ENCODE measurements at regions not wholly inside any gene's neighbourhood (a gene's known extent, or its start where the extent isn't known, plus 50 kb on each side); places are given as distances from the start of the nearest gene placed in this dataset.

GRCh38 chr2:221215487-221215886, 356.6 kb downstream of the EPHA4 start:
- Histone ChIP-seq H3K36me3 (no peaks in the 10 kb centered on the region), H3K4me3 (no peak overlapping the region), H3K4me1 (no peaks in the 10 kb centered on the region), H3K27me3 (ENCODE audit: low read depth) (no peaks in the 10 kb centered on the region), H3K27ac (replicated peaks) (no peak overlapping the region), H3K9me3 (replicated peaks) (no peaks in the 10 kb centered on the region)
- intact Hi-C loops (cut with micrococcal nuclease), result no loop called here
- TF ChIP-seq, protein P1, sequence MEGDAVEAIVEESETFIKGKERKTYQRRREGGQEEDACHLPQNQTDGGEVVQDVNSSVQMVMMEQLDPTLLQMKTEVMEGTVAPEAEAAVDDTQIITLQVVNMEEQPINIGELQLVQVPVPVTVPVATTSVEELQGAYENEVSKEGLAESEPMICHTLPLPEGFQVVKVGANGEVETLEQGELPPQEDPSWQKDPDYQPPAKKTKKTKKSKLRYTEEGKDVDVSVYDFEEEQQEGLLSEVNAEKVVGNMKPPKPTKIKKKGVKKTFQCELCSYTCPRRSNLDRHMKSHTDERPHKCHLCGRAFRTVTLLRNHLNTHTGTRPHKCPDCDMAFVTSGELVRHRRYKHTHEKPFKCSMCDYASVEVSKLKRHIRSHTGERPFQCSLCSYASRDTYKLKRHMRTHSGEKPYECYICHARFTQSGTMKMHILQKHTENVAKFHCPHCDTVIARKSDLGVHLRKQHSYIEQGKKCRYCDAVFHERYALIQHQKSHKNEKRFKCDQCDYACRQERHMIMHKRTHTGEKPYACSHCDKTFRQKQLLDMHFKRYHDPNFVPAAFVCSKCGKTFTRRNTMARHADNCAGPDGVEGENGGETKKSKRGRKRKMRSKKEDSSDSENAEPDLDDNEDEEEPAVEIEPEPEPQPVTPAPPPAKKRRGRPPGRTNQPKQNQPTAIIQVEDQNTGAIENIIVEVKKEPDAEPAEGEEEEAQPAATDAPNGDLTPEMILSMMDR (IDR thresholded peaks at IDR 0.05; ENCODE audit: borderline replicate concordance), result no peak
- DNase-seq, result no peak

DNA sequence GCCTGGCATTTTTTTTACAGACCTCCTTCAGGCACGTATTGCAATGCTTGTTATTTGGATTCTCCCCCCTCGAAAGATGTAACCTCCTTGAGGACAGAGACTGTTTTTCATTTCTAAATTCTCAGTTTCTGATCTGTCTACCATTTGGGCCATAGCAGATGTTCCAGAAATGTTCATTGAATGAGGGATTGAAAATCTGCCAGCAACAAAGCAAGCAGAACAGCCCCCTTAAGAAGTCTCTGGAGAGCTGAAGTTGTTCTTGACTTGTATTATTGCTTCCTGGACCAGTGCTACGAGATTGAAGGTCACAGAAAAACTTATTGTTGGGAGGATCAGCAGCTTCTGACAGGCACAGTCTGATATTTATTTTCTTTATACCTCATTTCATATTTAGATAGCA, 355.5 kb downstream of the EPHA4 start:
- no peak overlapping the region for H3K4me3 ChIP-seq
- no peak overlapping the region for H3K27ac ChIP-seq (replicated peaks)
- no peaks in the 10 kb centered on the region for H3K27me3 ChIP-seq (ENCODE audit: low read depth)
- intact Hi-C loops (cut with micrococcal nuclease), result no loop called here
- no peak for DNase-seq
- TF ChIP-seq, protein P1 (IDR thresholded peaks at IDR 0.05; ENCODE audit: borderline replicate concordance), result no peak
- H3K36me3 ChIP-seq, result no peaks in the 10 kb centered on the region
- no peaks in the 10 kb centered on the region for H3K4me1 ChIP-seq
- H3K9me3 ChIP-seq (replicated peaks), result no peaks in the 10 kb centered on the region

DNA sequence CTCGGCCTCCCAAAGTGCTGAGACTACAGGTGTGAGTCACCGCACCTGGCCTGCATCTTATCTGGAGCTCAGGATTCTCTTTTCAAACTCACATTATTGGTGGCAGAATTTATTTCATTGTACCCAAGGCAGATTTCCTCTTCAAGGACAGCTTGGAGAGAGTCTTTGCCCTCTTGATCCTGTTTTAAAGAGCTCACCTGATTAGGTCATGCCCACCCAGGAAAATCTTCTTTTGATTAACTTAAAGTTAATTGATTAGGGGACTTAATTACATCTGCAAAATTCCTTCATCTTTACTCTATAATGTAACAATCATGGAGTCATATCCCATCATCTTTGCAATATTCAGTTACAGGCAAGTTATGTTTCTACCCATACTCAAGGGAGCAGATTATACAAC, 346.4 kb downstream of the EPHA4 start:
- intact Hi-C loops (cut with micrococcal nuclease), result no loop called here
- H3K9me3 ChIP-seq (replicated peaks), result no peaks in the 10 kb centered on the region
- H3K4me1 ChIP-seq, result peaks cover 23% of the 10 kb centered on the region
- TF ChIP-seq, protein P1 (IDR thresholded peaks at IDR 0.05; ENCODE audit: borderline replicate concordance), result no peak
- no peaks in the 10 kb centered on the region for H3K36me3 ChIP-seq
- no peak overlapping the region for H3K27ac ChIP-seq (replicated peaks)
- H3K27me3 ChIP-seq (ENCODE audit: low read depth), result no peaks in the 10 kb centered on the region
- no peak overlapping the region for H3K4me3 ChIP-seq
- DNase-seq, result no peak

DNA sequence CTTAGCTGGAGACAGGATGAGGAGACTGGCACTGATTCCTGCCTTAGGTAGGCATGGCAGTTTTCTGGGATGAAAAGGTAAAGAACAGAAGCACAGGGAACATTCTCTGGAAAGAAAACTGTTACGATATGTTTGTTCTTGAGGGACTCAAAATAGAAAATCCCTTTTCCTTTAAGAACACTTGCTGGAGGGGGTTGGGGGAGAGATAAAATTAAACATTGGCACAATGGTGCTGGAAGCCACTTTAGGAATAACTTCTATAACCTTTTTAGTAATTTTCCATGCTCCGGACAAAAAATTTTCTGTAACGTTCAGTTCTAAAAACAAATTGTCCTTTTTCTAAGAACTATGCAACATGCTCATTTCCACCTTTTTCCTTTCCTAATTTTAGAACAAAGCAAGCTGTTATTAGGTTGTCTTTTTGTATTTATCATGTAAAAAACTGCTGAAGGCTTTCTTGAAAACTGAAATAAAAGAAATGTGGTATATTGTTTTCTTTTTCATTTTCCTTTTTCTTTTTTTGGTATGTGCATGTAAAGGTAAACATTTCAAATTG, 343.8 kb downstream of the EPHA4 start:
- H3K36me3 ChIP-seq, result no peaks in the 10 kb centered on the region
- H3K9me3 ChIP-seq (replicated peaks), result no peaks in the 10 kb centered on the region
- TF ChIP-seq, protein P1 (IDR thresholded peaks at IDR 0.05; ENCODE audit: borderline replicate concordance), result no peak
- H3K4me3 ChIP-seq, result no peak overlapping the region
- peak overlapping the region; percentile 82 for H3K27ac ChIP-seq (replicated peaks)
- H3K27me3 ChIP-seq (ENCODE audit: low read depth), result no peaks in the 10 kb centered on the region
- no peak for DNase-seq
- H3K4me1 ChIP-seq, result peaks cover 23% of the 10 kb centered on the region
- intact Hi-C loops (cut with micrococcal nuclease), result no loop called here

DNA sequence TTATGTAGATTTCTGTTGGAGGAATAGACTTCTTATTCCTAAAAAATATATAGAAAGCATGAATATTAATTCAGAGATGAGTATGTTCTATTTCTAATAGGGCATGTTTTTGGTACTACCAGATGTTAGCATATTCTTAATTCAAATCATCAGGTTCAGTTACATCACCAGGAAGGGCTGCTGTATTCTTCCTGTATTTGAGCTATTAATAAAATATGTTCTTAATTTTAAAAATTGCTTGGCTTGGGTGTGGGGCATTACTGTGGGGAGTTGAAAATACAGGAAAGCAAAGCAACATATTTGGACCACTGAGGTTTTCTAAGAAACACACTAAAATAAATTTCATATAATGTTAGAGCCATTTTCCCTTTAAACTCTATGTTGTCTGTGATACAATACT, 343.0 kb downstream of the EPHA4 start:
- H3K27me3 ChIP-seq (ENCODE audit: low read depth), result no peaks in the 10 kb centered on the region
- no peaks in the 10 kb centered on the region for H3K36me3 ChIP-seq
- peak overlapping the region; percentile 82 for H3K27ac ChIP-seq (replicated peaks)
- no peak overlapping the region for H3K4me3 ChIP-seq
- H3K9me3 ChIP-seq (replicated peaks), result no peaks in the 10 kb centered on the region
- intact Hi-C loops (cut with micrococcal nuclease), result no loop called here
- no peak for DNase-seq
- TF ChIP-seq, protein P1 (IDR thresholded peaks at IDR 0.05; ENCODE audit: borderline replicate concordance), result no peak
- peaks cover 23% of the 10 kb centered on the region for H3K4me1 ChIP-seq
